ENCODE measurements at regions not wholly inside any gene's neighbourhood (a gene's known extent, or its start where the extent isn't known, plus 50 kb on each side); places are given as distances from the start of the nearest gene placed in this dataset.
"Not testable (repeated sequence)": the region's sequence is repeated elsewhere in the genome, so short reads cannot be mapped to it uniquely, and the experiment has no call there.

- TF ChIP-seq CTCF (IDR thresholded peaks at IDR 0.05; ENCODE audit: control extremely low read depth, extremely low read depth, low read depth, missing control alignments): no peak
- ChIA-PET CTCF (interaction anchor here (1.4 to 6.9 kb wide), 2 partner anchors 13 to 600 kb away, joined by 5 to 97 read pairs; no protein-coding TSS in a partner anchor), POLR2A (no interaction called here)
- no peak for DNase-seq (ENCODE audit: extremely low spot score)
These were observed 169.8 kb downstream of the POTEB3 start for GRCh38 chr15:21270474-21270873.

DNA sequence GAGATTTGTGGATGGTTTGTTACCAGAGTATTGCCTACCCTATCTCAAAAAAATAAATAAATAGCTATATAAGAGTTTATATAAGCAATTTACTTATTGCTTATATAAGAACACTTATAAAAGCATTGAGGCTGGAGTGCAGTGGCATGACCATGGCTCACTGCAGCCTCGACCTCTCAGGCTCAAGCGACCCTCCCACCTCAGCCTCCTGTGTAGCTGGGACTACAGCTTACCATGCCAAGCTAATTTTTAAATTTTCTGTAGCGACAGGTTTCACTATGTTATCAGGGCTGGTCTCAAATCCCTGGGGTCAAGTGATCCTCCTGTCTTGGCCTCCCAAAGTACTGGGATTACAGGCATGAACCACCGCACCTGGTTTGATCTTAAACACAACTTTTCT is 170.6 kb downstream of the POTEB3 start:
- POLR2A ChIA-PET; DNase-seq (ENCODE audit: extremely low spot score): not testable (repeated sequence)
- CTCF ChIA-PET: interaction anchor here (1.1 to 6.9 kb wide), 4 partner anchors 10 to 599 kb away, joined by 3 to 97 read pairs (median 5); no protein-coding TSS in a partner anchor

DNA sequence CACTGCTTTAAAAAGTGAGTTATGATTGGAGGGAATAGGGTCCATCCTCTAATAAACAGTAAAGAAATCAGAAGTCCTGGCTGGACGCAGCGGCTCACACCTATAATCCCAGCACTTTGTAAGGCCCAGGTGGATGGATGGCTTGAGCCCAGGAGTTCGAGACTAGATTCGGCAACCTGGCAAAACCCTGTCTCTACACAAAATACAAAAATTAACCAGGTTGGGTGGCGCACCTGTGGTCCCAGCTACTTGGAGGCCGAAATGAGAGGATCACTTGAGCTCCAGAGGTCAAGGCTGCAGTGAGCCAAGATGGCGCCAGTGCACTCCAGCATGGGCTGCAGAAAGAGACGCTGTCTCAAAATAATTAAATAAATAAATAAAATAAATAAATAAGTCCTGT is 171.2 kb downstream of the POTEB3 start:
- no peak for DNase-seq (ENCODE audit: extremely low spot score)
- ChIA-PET CTCF (interaction anchor here (1.1 to 6.9 kb wide), 4 partner anchors 9 to 598 kb away, joined by 3 to 97 read pairs (median 5); no protein-coding TSS in a partner anchor), POLR2A (no interaction called here)
- no peak for TF ChIP-seq CTCF (IDR thresholded peaks at IDR 0.05; ENCODE audit: control extremely low read depth, extremely low read depth, low read depth, missing control alignments)

DNA sequence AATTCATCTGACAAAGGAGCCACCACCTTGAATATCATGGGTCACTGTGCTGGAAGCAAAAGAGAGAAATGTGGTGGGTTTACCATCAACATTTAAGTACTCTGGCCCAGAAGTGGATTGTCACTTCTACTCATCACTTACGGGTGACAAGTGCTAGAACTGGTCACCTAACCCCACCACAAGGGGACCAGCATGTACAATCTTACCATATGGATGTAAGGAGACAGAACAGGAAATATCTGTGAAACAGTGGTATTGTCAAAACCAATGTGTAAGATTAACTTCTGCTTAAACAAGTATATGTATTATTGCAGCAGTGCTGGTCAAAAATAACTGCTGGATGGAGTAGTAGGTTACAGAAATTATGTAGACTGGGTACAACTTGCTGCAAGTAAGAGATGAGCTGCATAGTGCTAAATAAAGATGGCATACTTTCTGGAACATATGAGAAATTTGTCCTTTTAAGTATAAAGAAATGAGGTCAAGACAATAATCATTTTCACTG is 171.8 kb downstream of the POTEB3 start:
- no peak for DNase-seq (ENCODE audit: extremely low spot score)
- CTCF ChIA-PET: interaction anchor here (1.1 to 6.9 kb wide), 3 partner anchors 9 to 22 kb away, joined by 3 to 97 read pairs (median 5); no protein-coding TSS in a partner anchor
- POLR2A ChIA-PET: no interaction called here
- no peak for TF ChIP-seq CTCF (IDR thresholded peaks at IDR 0.05; ENCODE audit: control extremely low read depth, extremely low read depth, low read depth, missing control alignments)

GRCh38 chr15:21267671-21268395 is 172.5 kb downstream of the POTEB3 start:
- ChIA-PET POLR2A (no interaction called here), CTCF (interaction anchor here (2.2 kb wide), 1 partner anchor 17 kb away, joined by 6 read pairs; no protein-coding TSS in a partner anchor)
- DNase-seq (ENCODE audit: extremely low spot score): no peak
- no peak for TF ChIP-seq CTCF (IDR thresholded peaks at IDR 0.05; ENCODE audit: control extremely low read depth, extremely low read depth, low read depth, missing control alignments)

DNA sequence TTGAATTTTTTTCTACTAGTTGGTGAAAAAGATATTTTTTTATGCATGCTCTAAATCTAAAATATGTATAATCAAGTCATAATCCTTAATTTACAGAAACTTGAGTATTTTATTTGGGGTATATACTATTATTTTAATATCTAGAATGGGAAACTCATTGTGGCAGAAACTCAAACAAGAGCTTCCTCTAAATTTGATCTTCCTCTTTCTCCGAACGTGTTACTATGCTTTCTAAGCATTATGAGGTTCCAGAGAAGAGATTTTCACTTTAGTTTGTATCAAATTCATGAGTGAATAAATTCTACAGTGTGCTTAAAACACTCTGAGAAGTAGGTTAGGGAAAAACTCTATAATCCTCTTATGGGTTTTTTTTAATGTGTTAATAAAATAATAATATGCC is 173.1 kb downstream of the POTEB3 start:
- ChIA-PET POLR2A (no interaction called here), CTCF (interaction anchor here (2.2 kb wide), 1 partner anchor 18 kb away, joined by 6 read pairs; no protein-coding TSS in a partner anchor)
- TF ChIP-seq CTCF (IDR thresholded peaks at IDR 0.05; ENCODE audit: control extremely low read depth, extremely low read depth, low read depth, missing control alignments): no peak
- DNase-seq (ENCODE audit: extremely low spot score): no peak

DNA sequence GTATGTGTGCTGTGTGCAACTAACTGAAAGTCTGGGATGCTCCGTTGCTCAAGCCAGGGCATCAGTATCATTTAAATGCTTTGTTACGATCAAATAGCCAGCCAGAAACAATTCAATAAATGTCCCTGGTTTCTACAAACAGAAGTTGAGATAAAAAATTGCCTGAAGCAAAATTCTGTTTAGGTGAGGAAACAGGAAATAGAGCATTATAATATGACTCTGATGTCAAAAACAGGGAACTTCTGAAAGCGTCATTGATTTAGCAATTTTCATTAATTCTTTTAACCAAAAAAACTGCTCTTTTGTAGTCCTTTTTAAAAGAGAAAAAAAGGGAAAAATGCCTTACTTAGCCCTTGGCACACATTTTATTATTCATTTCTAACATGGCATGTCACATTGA is 174.7 kb downstream of the POTEB3 start:
- CTCF ChIA-PET; POLR2A ChIA-PET; DNase-seq (ENCODE audit: extremely low spot score): not testable (repeated sequence)

Measured in GM10248 (cell line).